GM18517 (cell line): ENCODE measurements at regions not wholly inside any gene's neighbourhood (a gene's known extent, or its start where the extent isn't known, plus 50 kb on each side); places are given as distances from the start of the nearest gene placed in this dataset.

Experiments
- ATAC-seq: cut with Tn5 transposase; IDR thresholded peaks from one replicate; pipeline ENCODE4 v1.9.1; 2021; ENCODE audit warnings: mild to moderate bottlenecking, moderate library complexity; ENCODE audit not compliant: unreplicated experiment

- no peak for ATAC-seq
These were observed 80.7 kb upstream of the MAFB start for GRCh38 chr20:40769677-40770285.

DNA sequence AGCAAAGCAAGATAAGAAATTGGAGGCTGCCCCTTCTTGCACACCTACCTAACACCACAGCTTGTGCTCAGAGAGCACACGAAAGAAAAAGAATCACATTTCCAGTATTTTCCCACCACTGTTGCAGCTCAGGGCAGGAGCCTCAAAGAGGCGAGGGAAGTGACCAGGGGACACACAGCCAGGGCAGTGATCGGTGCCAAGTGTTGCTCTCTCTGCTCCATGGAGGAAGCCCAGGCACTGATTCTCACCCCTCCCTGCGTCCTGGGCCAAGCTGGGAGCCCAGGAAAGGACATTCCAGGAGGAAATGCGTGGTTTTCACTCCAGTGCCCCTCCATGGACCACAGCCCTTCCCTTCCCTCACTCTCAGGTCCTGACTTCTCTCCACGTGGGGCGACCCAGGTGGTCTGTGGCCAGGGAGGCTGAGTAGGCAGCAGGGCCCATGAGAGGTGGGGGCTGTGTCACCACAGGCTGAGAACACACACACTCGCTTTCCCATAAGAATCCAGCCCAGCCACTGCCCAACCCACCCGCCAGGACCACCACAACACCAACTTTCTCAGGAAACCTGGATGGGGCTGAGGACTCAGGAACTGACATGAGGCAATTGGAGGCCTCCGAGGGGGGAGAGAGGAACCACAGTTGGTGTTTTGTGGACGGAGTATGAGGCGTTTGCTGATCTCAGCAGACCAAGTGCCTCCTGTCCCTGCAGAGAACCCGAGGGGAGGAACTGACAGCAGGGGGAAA lies 81.7 kb upstream of the MAFB start:
- no peak for ATAC-seq

- no peak for ATAC-seq
These were observed 82.2 kb upstream of the MAFB start for GRCh38 chr20:40771308-40771610.

DNA sequence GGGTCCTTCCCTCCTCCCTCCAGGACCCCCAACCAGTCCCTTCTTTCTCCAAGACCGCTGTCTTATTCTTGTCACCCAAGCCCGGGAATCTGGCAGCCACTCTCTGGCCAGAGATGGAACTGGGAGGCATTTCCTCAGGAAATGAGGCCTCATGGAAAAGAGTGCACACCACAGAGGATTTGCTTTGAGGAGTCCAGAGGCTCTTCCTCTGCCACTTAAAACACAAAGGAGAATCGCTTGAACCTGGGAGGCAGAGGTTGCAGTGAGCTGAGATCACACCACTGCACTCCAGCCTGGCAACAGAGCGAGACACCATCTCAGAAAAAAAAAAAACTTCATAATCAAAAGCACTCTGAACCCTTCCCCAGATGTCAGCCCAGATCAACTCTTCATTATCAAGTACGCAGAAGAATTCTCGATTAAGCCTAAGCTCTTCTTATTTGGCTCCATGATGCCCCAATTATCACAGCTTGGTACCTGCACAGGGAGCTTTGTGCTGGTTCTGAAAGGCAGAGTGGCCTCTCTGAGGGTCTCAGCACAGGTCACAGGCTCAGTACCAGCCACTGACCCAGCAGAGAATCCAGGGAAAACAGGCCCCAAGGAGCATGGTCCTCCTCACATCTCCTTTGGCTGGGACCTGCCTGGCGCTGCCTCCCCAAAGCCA lies 82.9 kb upstream of the MAFB start:
- no peak for ATAC-seq

- ATAC-seq, result no peak
These were observed 84.3 kb upstream of the MAFB start for GRCh38 chr20:40773376-40773775.

- ATAC-seq, result no peak
These were observed 85.2 kb upstream of the MAFB start for GRCh38 chr20:40774252-40774651.

GRCh38 chr20:40775561-40776146 lies 86.6 kb upstream of the MAFB start:
- no peak for ATAC-seq

GRCh38 chr20:40776466-40777457 lies 87.7 kb upstream of the MAFB start:
- no peak for ATAC-seq

- ATAC-seq, result no peak
These were observed 88.6 kb upstream of the MAFB start for GRCh38 chr20:40777653-40778052.

DNA sequence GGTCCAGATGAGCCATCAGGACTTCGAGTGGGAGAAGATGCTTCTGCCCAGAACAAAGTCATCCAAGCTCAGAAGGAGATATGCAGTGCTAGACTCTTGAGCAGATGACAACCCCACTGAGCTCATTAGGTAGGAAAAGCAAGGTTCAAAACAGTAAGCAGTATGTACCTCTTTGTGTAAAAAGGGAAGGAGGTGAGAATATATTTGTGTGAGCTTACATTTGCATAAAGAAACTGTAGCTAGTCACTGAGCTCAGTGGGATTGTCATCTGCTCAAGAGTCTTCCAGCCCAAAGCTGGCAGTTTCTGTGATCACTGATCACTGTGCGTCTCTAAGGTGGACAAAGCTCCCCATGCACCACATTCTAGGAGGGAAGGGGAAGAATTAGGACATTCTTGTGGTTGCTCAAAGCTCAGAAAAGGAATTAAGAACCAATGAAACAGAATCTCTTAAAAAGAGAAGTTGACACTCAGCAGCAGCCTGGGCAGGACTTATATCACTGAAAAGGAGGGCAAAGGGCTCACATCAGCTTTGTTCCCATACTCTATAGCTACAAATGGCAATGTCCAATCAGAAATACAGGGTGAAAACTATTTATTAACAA lies 90.0 kb upstream of the MAFB start:
- no peak for ATAC-seq

- no peak for ATAC-seq
These were observed 92.4 kb upstream of the MAFB start for GRCh38 chr20:40781327-40782042.

- no peak for ATAC-seq
These were observed 93.0 kb upstream of the MAFB start for GRCh38 chr20:40782043-40782368.

GRCh38 chr20:40785346-40785745 lies 96.3 kb upstream of the MAFB start:
- ATAC-seq, result no peak

DNA sequence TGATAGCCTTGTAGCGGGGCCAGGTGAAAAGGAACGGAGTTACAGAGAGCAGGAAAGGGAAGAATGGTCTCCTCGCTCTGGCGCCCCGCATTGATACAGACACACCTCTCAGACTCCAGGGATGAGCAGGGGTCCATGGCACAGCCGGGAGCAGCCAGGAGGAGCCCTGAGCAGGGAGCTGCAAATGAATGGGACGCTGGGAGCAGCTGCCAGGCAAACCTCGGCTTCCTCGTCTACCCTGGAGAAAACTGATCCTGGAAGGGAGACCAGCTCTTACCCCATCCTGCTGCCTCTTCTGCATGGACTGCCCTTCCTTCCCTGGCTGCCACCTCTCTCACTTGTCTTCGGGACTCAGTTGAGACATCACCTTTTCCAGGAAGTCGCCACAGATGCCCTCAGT lies 97.3 kb upstream of the MAFB start:
- ATAC-seq, result no peak

DNA sequence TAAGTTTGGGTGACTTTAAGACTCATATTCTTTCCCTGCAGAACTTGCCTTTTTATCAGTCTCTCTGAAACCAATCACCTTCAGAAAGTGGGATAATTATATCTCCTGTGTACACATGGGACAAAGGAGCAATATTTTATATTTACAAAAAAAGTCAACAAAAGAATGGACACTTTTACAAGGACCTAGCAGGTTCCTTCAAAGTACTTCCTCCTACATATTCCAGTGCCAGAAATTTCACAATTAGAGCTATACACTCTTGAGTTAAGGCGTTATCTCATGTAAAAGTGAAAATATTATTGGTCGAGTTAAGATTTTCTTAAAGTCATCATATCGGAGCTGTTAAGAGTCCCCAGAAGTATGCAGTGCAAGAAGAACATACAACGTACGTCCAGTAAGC lies 98.9 kb upstream of the MAFB start:
- ATAC-seq, result no peak

DNA sequence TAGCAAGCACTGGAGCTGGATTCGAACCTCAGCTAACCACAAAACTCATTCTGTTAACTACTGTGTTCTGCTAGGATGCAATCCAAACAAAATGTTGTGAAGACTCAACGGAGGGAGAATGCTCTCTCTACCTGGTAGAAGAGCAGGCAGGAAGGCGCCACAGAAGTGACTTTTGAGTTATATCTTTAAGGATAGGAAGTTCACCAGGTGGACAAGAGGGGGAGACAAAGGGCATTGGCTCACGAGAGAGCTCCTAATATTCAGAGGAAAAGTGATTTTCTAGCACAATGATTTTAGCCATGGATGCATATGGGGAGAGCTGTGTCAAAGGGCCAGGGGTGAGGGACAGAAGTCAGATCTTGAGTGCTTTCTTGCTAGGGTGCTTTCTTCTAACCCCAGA lies 108.4 kb upstream of the MAFB start:
- ATAC-seq, result no peak

DNA sequence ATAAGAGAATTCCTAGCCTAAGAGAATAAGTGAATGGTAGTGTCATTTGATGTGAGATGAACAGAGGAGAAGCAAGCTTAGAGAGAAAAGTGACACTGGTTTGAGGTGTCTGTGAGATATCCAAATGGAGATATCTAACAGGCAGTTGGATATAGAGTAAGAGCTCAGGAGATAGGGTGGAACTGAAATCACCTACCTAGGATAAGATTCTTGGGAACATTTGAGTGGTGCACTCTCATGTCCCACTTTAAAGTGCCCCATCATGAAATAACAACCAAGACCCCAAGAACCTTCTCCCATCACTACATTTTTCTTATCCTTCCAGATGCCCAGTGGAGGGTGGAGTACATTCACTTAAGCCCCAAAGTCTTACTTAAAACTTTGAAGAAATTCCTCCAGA lies 109.0 kb upstream of the MAFB start:
- no peak for ATAC-seq

DNA sequence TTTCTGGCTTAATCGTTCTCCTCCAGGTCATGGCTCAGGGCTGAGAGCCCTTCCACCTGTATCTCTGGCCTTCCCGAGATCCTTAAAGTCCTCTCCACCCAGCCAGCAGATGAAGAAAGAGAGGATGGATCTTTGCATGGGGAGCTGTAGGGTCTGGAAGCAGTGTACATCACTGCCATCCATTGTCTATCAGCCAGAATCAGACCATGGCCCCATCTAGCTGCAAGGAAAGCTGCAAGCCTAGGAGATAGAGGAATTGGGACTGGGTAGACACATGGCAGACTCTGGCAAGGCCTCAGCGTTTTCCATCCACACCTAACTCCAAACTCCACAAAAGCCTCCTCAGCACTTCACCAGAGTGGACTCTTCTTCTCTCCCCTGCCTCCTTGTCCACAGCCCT lies 113.8 kb upstream of the MAFB start:
- ATAC-seq, result no peak

DNA sequence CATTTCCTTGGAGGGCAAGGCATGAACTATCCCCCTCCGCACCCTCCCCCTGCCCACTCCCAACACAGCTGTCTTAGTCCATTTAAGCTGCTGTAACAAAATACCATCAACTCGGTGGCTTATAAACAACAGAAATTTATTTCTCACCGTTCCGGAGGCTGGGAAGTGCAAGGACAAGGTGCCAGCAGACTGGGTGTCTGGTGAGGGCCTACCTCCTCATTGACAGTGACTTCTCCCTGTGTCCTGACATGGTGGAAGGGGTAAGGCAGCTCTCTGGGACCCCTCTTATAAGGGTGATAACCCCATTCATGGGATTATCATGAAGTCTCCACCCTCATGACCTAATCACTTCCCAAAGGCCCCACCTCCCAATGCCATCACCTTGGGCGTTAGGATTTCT lies 114.3 kb upstream of the MAFB start:
- ATAC-seq, result no peak

- ATAC-seq, result no peak
These were observed 116.6 kb upstream of the MAFB start for GRCh38 chr20:40805592-40805991.
